NCI-H2227 (cell line): ENCODE measurements at regions not wholly inside any gene's neighbourhood (a gene's known extent, or its start where the extent isn't known, plus 50 kb on each side); places are given as distances from the start of the nearest gene placed in this dataset.
"Not testable (repeated sequence)": the region's sequence is repeated elsewhere in the genome, so short reads cannot be mapped to it uniquely, and the experiment has no call there.

Experiments
- DNase-seq: peaks from one replicate; lab custom pipeline; 2025; ENCODE audit not compliant: unreplicated experiment; lab: John Stamatoyannopoulos, UW

DNA sequence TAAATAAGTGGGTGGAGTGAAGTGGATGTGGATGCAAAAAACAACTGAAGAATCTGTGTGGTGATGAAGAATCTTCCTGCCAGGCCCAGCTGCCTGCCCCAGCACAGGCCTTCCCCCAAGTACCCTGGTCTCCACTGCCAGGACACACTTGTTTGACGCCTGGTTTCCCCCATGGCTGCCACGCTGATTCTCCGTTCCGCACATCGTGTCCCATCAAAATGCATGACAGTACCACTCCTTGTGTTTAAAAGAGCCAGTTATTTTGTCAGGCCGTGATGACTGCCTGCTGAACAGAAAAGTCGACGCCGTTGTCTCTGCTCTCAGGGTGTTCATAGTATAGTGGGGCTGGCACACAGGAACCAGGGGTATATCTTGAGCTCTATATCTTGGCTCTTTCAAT lies 50.3 kb upstream of the KYNU start:
- DNase-seq, result no peak

DNA sequence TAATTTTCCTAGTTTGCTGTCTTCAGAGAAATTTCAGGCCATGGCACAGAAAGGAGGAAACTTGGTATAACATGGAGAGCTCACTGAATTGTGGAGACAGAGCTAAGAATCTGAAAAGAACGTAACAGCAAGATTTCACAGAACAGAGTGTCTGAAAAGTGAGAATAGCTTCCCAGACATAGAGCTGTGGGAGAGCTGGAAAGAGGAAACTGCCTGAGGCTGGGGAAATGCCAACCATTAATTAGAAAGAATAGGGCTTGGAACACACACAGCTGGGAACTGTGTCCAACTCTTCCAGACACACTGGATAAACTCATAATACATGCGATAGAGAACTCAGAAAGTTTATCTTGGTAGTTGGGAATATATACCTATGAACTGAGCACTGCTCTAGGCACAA lies 51.6 kb upstream of the KYNU start:
- DNase-seq, result no peak

DNA sequence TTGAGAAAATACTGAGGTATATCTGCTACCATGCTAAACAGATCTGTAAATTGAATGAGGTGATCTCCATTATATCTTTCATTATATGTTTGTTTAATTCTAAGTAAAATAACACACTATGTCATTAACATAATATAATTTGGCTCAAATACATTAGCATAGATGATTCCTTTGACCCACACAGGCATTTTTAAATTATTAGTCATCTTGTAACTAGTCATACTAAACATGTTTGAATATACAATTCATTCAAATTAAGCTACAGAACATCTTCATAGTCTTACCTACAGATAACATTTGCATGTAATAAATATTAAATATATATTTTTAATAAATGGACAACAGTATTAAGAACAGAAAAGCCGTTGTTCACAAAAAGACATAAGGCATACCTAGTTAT lies 52.7 kb upstream of the KYNU start:
- DNase-seq, result no peak

DNA sequence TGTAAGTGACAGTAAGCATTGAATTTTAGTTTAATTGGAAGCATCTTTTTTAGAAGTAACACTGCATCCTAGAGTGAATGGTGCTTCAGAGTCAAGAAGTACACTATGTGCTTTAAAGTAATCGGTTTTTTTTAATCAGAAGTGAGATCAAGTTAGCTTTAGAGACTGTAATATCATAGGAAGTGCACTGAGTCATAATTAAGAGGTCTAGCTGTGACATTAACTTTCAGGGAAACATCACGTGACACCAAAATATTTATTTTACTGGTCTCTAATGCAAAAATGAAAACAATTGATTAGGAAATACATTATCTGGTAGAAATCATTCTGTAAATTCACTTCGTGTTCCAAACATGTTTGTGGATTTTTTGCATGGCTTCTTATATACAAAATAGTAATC lies 55.3 kb upstream of the KYNU start:
- no peak for DNase-seq

DNA sequence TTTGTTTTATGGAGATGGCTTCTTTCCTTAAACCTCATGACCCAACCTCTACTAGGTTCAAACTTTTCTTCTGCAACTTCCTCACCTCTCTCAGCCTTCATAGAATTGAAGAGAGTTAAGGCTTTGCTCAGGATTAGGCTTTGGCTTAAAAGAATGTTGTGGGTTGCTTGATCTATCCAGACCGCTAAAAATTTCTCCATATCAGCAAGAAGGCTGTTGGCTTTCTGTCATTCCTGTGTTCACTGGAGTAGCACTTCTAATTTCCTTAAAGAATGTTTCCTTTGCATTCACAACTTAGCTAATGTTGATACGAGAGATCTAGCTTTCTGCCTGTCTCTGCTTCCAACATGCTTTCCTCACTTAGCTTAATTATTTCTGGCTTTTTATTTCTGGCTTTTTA lies 58.1 kb upstream of the KYNU start:
- no peak for DNase-seq

DNA sequence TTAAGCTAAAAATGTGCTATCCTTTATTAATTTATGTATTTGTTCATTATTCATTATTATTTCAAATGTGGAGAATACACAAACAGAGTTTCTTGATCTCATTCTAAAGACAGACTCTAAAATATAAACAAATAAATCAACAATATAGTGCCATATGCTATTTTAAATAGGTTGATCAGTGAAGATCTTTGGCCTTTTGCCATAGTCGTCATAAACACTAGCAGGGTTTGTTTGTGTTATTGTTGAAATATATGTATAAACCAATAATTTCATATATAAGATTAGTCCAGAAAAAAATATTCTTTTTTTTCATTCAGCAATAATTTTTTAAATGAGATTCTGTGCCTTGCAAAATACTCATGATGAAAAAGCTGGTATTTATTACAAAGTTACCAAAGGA lies 62.1 kb upstream of the KYNU start:
- no peak for DNase-seq

DNA sequence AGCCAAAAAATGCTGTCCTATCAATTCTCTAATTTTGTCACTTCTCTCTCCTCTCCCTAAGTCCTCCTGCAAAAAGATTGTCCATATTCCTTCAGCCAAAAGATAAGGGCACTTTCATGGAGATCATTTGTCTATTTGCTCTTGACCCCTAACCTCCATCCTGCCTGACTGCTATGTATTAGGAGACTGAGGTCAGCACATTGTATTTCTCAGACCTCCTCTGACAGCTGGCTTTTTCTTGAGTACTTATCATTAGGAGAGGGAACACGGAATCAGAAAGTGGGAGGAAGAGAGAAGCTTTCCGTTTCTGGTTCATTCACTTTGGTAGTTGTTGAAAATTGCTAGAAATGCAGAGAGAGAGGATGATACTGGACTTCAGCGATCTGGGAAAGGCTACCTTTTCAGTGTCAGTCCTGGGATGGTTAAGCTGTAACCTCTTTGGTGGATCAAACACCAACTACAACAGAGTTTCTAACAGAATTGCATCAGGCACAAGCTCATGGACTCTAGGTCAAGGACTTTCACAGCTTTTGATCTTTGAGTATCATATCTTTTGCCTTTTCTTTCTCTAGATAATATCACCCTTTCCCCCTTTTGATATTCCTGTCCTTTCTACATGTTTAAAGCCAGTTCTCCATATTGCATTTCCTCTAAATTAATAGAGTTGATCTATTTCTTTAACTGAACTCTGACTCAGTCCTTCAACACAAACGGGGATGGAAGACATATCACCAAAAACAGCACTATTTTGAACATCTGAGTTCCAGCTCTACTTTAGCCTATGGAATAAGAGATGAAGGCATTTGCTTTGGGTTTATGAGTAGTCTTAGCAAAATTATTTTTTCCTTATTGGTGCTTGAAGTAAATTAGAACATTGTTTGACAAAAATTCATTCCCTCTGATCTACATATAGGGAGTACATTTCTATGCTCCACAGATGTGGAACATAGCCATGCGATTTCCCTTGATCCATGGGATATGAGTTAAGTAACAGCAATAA lies 63.3 kb upstream of the KYNU start:
- no peak for DNase-seq

DNA sequence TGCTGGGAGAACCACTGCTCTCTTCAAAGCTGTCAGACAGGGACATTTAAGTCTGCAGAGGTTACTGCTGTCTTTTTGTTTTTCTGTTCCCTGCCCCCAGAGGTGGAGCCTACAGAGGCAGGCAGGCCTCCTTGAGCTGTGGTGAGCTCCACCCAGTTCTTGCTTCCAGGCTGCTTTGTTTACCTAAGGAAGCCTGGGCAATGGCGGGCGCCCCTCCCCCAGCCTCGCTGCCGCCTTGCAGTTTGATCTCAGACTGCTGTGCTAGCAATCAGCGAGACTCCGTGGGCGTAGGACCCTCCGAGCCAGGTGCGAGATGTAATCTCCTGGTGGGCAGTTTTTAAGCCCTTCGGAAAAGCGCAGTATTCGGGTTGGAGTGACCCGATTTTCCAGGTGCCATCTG lies 65.8 kb upstream of the KYNU start:
- not testable (repeated sequence) for DNase-seq

DNA sequence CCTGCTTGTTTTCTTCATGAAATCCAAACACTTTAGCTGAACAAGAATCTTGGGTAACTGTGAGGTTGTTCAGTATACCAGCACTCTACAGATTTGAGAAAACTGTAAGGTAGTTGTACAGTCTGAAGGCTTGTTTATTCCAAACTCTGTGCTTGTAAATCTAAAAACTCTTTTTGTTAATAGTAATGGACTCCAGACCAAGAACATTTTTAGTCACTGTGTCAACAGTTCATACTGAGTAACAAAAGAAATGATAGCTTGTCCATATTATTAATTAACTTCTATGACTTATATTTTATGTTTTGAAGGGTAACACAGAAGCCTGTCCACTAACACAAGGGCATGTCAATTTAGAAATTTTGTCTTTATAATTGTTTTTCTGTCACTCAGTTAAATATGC lies 72.2 kb upstream of the KYNU start:
- no peak for DNase-seq

DNA sequence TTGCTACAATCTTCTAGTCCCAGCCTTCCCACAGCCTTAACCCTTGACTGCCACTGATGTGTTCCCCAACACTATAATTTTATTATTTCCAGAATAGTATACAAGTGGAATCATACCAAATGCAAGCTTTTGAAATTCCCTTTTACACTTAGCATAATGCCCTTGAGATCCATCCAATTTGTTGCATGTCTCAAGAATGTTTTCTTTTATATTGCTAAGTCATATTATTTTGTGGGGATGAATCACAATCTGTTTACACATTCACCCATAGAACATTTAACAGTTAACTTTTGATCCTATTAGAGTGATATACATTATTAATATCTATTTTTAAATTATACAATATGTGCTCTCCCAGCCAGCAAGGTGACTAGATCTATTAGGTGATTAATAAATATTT lies 74.3 kb upstream of the KYNU start:
- DNase-seq, result no peak

DNA sequence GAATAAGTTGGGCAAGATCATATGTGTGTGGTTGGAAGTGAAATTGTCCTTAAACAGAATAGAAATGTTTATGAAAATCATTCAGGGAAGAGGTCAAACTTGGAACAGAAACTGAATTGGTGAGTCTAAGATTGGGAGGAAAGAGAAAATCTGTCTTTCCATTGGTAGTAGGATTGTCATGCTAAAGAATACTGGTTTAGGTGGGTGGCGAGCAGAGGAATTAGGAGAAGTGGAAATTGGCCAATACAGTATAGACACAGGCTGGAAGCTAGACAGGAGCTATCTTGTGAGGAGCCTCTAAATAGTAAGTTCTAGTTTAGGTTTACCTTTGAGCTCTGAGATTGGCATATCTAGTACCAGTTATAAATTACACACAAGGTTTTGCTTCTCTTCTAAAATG lies 80.9 kb upstream of the KYNU start:
- no peak for DNase-seq

DNA sequence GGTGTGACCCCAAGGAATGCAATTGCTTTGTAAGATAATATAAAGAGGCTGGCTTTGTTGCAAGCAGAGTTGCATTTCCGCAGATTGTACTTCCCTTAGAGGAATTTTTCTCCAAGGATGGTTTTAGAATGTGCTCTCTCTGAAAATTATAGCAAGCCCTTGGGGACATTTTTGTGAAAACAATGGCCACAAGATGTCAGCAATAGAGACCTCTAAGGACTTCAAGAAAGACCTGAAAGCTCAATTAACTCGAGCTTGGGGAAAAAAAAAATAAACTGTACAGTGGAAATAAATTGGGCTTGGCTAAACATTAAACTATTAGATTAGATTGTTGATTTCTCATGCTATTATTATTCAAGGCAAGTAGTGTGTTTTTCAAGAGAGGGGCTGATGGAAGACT lies 81.3 kb upstream of the KYNU start:
- DNase-seq, result no peak

DNA sequence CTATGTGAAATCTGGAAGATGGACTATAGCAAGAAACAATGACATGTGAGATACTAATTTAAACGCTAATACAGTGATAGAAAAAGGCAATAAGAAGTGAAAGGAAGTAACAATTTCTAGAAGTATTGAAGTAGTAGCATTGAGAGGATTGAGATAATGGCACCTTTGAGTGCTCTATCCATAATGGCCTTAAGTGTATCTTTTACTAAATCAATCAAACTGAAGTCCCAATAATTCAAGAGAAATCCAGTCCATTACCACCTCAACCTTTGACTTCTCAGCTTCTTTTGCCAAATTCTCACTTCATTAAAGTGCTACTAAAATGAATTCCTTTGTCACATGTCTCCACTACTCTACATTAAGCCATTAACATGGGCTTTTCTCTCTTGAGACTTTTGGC lies 82.6 kb upstream of the KYNU start:
- no peak for DNase-seq

DNA sequence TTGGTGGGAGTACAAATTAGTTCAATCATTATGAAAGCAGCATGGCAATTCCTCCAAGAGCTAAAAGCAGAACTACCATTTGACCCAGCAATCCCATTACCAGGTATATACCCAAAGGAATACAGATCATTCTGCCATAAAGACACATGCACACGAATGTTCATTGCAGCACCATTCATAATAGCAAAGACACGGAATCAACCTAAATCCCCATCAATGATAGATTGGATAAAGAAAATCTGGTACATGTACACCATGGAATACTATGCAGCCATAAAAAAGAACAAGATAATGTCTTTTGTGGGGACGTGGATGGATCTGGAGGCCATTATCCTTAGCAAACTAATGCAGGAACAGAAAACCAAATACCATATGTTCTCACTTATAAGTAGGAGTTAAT lies 85.1 kb upstream of the KYNU start:
- DNase-seq, result not testable (repeated sequence)

DNA sequence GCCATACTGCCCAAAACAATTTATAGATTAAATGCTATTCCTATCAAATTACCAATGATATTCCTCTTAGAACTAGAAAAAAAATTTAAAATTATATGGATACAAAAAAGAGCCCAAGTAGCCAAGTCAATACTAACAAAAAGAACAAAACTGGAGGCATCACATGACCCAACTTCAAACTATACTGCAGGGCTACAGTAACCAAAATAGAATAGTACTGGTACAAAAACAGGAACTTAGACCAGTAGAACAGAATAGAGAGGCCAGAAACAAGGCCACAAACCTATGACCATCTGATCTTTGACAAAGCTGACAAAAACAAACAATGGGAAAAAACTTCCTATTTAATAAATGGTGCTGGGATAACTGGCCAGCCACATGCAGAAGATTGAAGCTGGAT lies 86.1 kb upstream of the KYNU start:
- DNase-seq, result no peak

DNA sequence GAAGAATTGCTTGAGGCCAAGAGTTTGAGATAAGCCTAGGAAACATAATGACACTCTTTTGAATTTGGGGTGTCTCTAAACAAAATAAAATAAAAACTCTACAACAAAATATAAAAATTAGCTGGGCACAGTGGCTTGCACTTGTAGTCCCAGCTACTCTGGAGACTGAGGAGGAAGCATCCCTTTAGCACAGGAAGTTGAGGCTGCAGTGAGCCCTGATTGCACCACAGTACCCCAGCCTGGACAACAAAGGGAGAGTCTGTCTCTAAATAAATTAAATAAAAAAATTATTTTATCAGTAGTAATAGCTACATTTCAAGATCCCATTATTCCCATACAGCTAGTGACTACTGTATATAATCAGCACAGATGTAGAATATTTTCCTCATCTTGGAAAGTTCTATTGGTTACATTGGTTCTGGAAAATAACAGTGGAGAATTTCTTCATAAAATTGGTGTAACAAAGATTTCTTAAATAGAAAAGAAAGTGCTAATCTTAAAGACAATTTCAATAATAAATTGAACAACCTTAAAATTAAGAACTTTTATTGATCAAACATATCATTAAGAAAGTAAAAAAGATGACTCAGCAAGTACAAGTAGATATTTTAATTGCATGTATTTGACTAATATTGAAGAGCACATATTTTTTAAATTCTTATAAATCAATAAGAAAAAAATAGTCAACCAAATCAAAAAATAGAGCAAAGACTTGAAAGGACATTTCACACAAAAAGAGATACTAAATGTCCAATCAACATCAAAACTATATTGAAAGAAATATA lies 90.4 kb upstream of the KYNU start:
- no peak for DNase-seq

DNA sequence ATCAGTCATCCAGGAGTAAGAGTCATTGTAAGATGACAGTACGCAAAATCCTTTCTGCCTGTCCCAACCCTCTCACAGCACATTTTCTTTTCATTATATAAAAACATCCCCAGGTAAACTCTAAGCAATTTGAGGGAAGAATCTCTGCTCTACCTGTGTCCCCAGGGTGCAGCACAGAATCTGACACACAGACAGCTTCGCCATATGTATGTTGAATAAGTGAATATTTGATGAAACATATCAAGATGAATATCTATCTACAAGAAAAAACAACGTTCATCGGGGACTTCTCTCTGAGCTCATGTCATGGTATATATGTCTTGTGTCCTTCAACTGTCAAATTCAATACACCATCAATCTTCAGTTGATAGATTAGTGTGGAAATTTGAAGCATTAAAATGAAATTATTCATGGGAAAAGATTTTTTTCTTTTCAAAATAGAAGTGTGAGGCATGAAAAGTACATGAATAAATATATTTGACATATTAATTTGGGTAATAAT lies 94.5 kb upstream of the KYNU start:
- DNase-seq, result no peak

DNA sequence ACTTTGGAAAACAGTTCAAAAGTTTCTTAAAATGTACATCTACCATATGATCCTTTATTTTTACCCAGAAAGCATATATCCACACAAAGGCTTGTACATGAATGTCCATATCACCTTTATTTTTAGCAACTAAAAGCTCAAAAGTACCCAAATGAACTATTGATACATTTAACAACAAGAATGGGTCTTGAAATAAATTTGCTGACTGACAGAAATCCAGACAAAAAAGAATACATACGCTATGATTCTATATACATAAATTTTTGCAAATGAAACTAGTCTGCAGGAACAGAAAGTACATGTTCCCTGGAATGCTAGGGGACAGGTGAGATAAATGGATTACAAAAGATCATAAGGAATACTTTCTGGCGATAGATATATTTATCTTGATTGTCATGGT lies 96.3 kb upstream of the KYNU start:
- no peak for DNase-seq

DNA sequence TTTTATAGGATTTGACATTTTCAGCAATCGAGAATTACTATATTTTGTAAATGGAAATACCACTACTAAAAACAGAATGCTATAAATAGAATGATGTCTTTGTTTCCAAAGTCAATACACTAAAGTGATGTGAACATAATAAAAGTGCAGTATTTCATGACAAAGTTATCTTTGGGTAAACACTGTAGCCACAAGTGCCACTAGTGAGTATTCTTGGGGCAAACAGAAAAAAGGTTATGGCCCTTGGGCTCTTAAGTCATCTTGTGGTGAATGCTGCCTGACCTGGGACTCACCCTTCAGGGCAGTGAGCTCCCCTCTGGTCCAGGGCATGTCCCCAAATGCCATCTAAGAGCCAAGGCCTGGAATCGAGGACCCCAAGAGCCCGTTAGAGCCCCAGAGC lies 99.2 kb upstream of the KYNU start:
- no peak for DNase-seq

DNA sequence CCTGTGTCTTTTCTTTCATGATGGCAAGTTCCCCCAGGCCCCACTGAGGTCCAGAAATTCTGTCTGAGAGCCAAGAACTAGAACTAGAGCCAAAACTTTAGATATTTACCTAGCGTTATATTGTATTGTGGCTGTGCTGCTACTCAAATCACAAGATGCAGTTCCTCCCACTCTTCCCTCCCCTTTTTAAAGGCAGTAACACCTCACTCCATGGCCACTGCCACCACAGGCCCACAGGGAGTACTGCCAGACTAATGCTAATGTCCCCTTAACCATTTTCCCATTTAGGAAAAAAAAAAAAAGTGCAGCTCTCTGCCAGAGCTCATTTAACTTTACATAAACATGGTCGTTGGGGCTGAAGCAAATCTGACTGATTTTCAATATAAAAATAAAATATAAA lies 99.7 kb upstream of the KYNU start:
- no peak for DNase-seq

DNA sequence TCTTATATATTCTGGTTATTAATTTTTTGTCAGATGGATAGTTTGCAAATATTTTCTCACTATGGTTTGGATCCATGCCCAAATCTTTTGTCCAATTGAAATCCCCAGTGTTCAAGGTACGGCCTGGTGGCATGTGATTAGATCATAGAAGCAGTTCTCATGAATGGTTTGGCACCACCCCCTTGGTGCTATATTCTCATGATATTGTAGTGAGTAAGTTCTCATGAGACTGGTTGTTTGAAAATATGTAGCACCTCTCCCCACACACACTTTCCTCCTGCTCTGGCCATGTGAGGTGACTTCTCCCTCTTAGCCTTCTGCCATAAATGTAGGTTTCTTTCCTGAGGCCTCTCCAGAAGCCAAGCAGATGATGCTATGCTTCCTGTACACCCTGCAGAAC lies 107.7 kb upstream of the KYNU start:
- no peak for DNase-seq

DNA sequence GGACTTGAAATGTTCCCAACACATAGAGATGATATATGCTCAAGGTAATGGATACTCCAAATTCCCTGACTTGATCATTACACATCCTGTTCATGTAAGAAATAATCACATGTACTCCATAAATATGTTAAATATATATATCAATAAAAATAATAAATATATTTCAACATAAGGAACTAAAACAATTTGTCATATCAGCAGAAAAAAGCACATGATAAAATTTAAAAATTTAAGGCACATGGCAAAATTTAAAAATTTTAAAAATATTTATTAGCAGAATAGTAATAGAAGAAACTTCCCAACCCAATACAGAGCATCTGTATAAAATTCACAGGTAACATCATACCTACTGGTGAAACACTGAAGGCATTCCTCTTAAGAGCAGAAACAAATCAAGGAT lies 109.6 kb upstream of the KYNU start:
- DNase-seq, result no peak
